SK-N-SH (cell line): ENCODE measurements at regions not wholly inside any gene's neighbourhood (a gene's known extent, or its start where the extent isn't known, plus 50 kb on each side); places are given as distances from the start of the nearest gene placed in this dataset.

Source experiments
- CTCF ChIA-PET: fragments of 300-600, 350-600 bp; formaldehyde crosslinking; extraction: SDS; loops from one replicate; lab custom pipeline; 2021; lab: Yijun Ruan, JAX
- POLR2A ChIA-PET: fragments of 350-600 bp; sonication (Branson Sonifier 250); formaldehyde crosslinking; extraction: SDS; loops from one replicate; lab custom pipeline; 2020; ENCODE audit warnings: antibody characterized with exemption, inconsistent platforms; lab: Yijun Ruan, JAX
- DNase-seq: peaks from one replicate; pipeline ENCODE4 v3.0.0; 2012
- H2AFZ ChIP-seq: fragments of 200-600 bp; sonication (generic); 2 replicates; pipeline ENCODE4 v1.8.1; 2016; ENCODE audit warnings: antibody characterized with exemption, mild to moderate bottlenecking, low read depth
- H3F3A ChIP-seq: fragments of 200-600 bp; sonication (generic); replicated peaks from 2 replicates; pipeline ENCODE3; 2016; ENCODE audit warnings: antibody characterized with exemption, mild to moderate bottlenecking; ENCODE audit not compliant: insufficient read depth
- H3K27ac ChIP-seq, 2 experiments: fragments of 200-500 bp in 1 of 2; fragments of 200-600 bp in 1 of 2; sonication (Bioruptor generic) in 1 of 2; sonication (generic), shearing (Covaris generic) in 1 of 2; 2 replicates each; pipeline versions ENCODE4 v1.5.1 to v1.6.1; 2014 to 2016; ENCODE audit warnings: low read depth in 2 of 2, inconsistent platforms in 1 of 2, low read length in 1 of 2, mild to moderate bottlenecking in 1 of 2, mixed read lengths in 1 of 2
- H3K27me3 ChIP-seq: fragments of 200-600 bp; sonication (generic), shearing (Covaris generic); 2 replicates; pipeline ENCODE4 v1.6.1; 2016; ENCODE audit warnings: mixed run types; ENCODE audit not compliant: insufficient read depth
- H3K36me3 ChIP-seq, 2 experiments: fragments of 200-500 bp in 1 of 2; fragments of 200-600 bp in 1 of 2; sonication (Bioruptor generic) in 1 of 2; sonication (generic) in 1 of 2; replicated peaks in 1 of 2; 2 replicates each; pipeline versions ENCODE3 to v1.5.1; 2014 to 2016; ENCODE audit warnings: low read length in 1 of 2, mild to moderate bottlenecking in 1 of 2; ENCODE audit not compliant: insufficient read depth in 2 of 2, control insufficient read depth in 1 of 2
- H3K4me1 ChIP-seq, 2 experiments: fragments of 200-500 bp in 1 of 2; fragments of 200-600 bp in 1 of 2; sonication (Bioruptor generic) in 1 of 2; sonication (generic), shearing (Covaris generic) in 1 of 2; 2 replicates each; pipeline versions ENCODE4 v1.5.1 to v1.6.1; 2014 to 2016; ENCODE audit warnings: low read depth in 1 of 2, low read length in 1 of 2, mixed run types in 1 of 2; ENCODE audit not compliant: insufficient read depth in 2 of 2, control insufficient read depth in 1 of 2
- H3K4me2 ChIP-seq: fragments of 200-600 bp; sonication (generic), shearing (Covaris generic); 2 replicates; pipeline ENCODE4 v1.6.1; 2017; ENCODE audit warnings: mixed run types
- H3K4me3 ChIP-seq, 2 experiments: fragments of 200-500 bp in 1 of 2; fragments of 200-600 bp in 1 of 2; sonication (Bioruptor generic) in 1 of 2; sonication (generic), shearing (Covaris generic) in 1 of 2; 2 replicates each; pipeline versions ENCODE4 v1.5.1 to v1.8.1; 2014 to 2016; ENCODE audit warnings: low read depth in 2 of 2, inconsistent platforms in 1 of 2, low read length in 1 of 2, mild to moderate bottlenecking in 1 of 2, mixed read lengths in 1 of 2, moderate library complexity in 1 of 2
- H3K79me2 ChIP-seq: fragments of 200-600 bp; sonication (generic); 2 replicates; pipeline ENCODE4 v1.8.1; 2017; ENCODE audit warnings: mild to moderate bottlenecking; ENCODE audit not compliant: insufficient read depth
- H3K9ac ChIP-seq: fragments of 200-600 bp; sonication (generic); 2 replicates; pipeline ENCODE4 v1.6.1; 2017; ENCODE audit warnings: mixed run types
- H3K9me2 ChIP-seq: fragments of 200-600 bp; sonication (generic); 2 replicates; pipeline ENCODE4 v1.6.1; 2017; ENCODE audit warnings: mixed run types
- H3K9me3 ChIP-seq: fragments of 200-600 bp; sonication (generic); 2 replicates; pipeline ENCODE4 v1.6.1; 2017; ENCODE audit warnings: mixed run types, mild to moderate bottlenecking, moderate library complexity
- H4K20me1 ChIP-seq: fragments of 200-600 bp; sonication (generic); 2 replicates; pipeline ENCODE4 v1.6.1; 2017; ENCODE audit warnings: mild to moderate bottlenecking, mixed run types; ENCODE audit not compliant: insufficient read depth
- CHD2 ChIP-seq: fragments of 150-350 bp; IDR thresholded peaks from 2 replicates; pipeline ENCODE4 v1.6.1; 2018; ENCODE audit warnings: low read length; ENCODE audit not compliant: partially characterized antibody
- ELF1 ChIP-seq: IDR thresholded peaks from 2 replicates; pipeline ENCODE4 v1.4.0; 2012
- EZH2phosphoT487 ChIP-seq: fragments of 200-600 bp; sonication (generic); IDR thresholded peaks from 2 replicates; pipeline ENCODE4 v1.6.1; 2017; ENCODE audit warnings: low read depth, mixed run types, mild to moderate bottlenecking, antibody characterized with exemption, moderate library complexity, borderline replicate concordance
- FOSL2 ChIP-seq: IDR thresholded peaks from 2 replicates; pipeline ENCODE4 v1.4.0; 2012; ENCODE audit warnings: low read depth, mild to moderate bottlenecking, moderate library complexity, borderline replicate concordance
- GABPA ChIP-seq: IDR thresholded peaks from 2 replicates; pipeline ENCODE4 v1.4.0; 2012; ENCODE audit warnings: low read depth, mild to moderate bottlenecking
- IRF3 ChIP-seq: fragments of 150-350 bp; IDR thresholded peaks from 2 replicates; pipeline ENCODE4 v1.6.1; 2016; ENCODE audit warnings: mild to moderate bottlenecking, low read depth, low read length
- JUND ChIP-seq: IDR thresholded peaks from 2 replicates; pipeline ENCODE4 v1.4.0; 2012
- PBX3 ChIP-seq: IDR thresholded peaks from 2 replicates; pipeline ENCODE4; 2012
- REST ChIP-seq: IDR thresholded peaks from 2 replicates; pipeline ENCODE4 v1.6.1; 2012; ENCODE audit warnings: mild to moderate bottlenecking, low read depth, low read length, moderate library complexity
- RFX5 ChIP-seq: IDR thresholded peaks from 2 replicates; pipeline ENCODE4 v1.6.1; 2012; ENCODE audit warnings: mild to moderate bottlenecking, improper control_type of control experiment, low read length
- TAF1 ChIP-seq: IDR thresholded peaks from 2 replicates; pipeline ENCODE4 v1.6.1; 2012; ENCODE audit warnings: low read depth, mild to moderate bottlenecking, low read length, moderate library complexity, borderline replicate concordance
- USF1 ChIP-seq: IDR thresholded peaks from 2 replicates; pipeline ENCODE4 v1.4.0; 2012; ENCODE audit warnings: low read depth, borderline replicate concordance
- ZBTB33 ChIP-seq: IDR thresholded peaks from 2 replicates; pipeline ENCODE4 v1.4.0; 2012; ENCODE audit warnings: low read depth, borderline replicate concordance
- WGBS: methylation state at CpG from one replicate; pipeline ENCODE4 v1.1.6; 2017; ENCODE audit warnings: low lambda C conversion rate; 5-methylcytosine and 5-hydroxymethylcytosine counted together

DNA sequence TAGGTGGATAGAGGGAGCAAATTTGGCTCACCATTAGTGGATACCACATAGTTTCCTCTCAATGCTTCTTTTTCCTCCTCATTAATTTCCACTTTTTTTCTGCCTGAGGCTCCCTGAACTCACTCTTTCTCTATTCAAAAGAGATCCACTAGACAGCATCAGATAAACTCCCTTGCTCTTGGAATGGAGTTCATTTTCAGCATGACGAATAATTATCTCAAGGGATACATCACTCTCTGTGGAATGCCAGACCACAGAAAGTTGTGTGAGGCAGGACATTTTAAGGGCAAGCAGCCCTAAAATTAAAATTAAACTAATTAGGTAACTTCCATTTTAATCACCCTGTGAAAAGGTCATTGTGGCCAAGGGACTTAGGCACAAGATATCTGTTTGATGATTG, 1920.1 kb upstream of the CELF4 start (continued):
- TF ChIP-seq EZH2phosphoT487 = no peak
- no peak for TF ChIP-seq ELF1

DNA sequence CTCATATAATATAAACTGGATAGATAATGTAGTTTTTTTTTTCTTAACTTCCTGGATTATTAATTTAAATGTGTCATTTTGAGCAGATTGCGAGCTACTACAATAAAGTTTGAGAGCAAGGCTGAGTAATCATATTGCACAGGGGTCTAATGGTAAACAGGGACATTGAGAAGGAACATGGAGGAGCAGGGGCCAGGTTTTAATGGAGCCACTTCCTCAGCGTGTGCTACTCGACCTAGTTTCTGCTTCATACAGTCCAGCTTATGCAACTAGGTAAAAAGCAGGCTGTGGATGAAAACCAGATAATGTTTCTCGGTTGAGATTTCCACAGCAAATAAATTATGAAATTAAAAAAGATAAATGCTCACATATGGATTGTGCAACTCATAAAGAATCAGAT, 1915.7 kb upstream of the CELF4 start:
- Histone ChIP-seq H3K27ac (no peak overlapping the region), H4K20me1 (no peaks in the 10 kb centered on the region), H3K4me2 (no peak overlapping the region), H2AFZ (no peak overlapping the region), H3K4me1 (no peaks in the 10 kb centered on the region; a peak in 1 of 4 replicates), H3F3A (no peaks in the 10 kb centered on the region), H3K27me3 (no peaks in the 10 kb centered on the region), H3K4me3 (no peak overlapping the region), H3K9me3 (no peaks in the 10 kb centered on the region), H3K9me2 (0 out of 2 replicates have a peak, but pooled peaks cover 3% of the 10 kb centered on the region), H3K36me3 (no peaks in the 10 kb centered on the region), H3K9ac (no peak overlapping the region), H3K79me2 (no peaks in the 10 kb centered on the region)
- TF ChIP-seq GABPA (no peak), PBX3 (no peak), CHD2 (no peak), FOSL2 (no peak), EZH2phosphoT487 (no peak)
- POLR2A ChIA-PET = no interaction called here
- CTCF ChIA-PET = interaction anchor here (1.3 kb wide), 1 partner anchor 9 kb away, joined by 5 read pairs; no protein-coding TSS in a partner anchor
- no peak for DNase-seq
- 18% methylated on average over 4 of the region's 4 CpGs for WGBS

DNA sequence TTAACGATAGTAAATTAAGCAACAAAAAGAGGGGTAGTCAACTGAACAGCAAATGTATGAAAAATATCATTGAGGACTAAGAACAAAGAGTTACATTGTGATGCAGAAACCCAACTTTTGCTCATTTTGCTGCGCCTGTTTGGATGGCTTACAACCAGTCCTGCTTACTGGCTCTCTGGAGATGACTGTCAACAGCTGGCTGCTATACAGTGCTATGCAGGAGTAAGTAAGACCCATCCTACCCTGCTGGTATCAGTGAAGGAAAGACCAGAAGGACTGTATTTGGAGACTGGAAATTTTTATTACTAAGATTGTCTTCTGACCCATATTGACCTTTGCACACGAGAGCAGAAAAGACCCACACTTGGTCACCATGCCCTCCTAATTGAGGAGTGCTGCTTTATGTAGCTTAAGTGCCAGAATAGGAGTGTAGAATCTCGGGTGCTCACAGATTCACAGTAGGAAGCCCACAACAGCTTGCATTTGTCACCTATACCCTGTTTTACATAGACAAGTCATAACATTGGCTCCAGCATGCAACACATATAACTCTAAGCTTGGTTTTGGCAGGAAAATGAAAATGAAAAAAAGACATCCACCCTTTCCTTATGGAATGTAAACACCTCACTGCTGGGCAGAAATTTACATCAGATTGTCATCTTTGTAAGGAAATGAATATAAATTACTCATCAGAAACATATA, 1915.0 kb upstream of the CELF4 start:
- Histone ChIP-seq H3K27me3 (no peaks in the 10 kb centered on the region), H3K4me1 (no peaks in the 10 kb centered on the region), H3F3A (no peaks in the 10 kb centered on the region), H3K79me2 (no peaks in the 10 kb centered on the region), H3K9me3 (no peaks in the 10 kb centered on the region), H3K27ac (no peak overlapping the region), H3K9me2 (0 out of 2 replicates have a peak, but pooled peaks cover 3% of the 10 kb centered on the region), H3K36me3 (no peaks in the 10 kb centered on the region), H3K4me2 (no peak overlapping the region), H3K9ac (no peak overlapping the region), H2AFZ (no peak overlapping the region), H4K20me1 (no peaks in the 10 kb centered on the region), H3K4me3 (no peak overlapping the region)
- DNase-seq = no peak
- CTCF ChIA-PET = interaction anchor here (1.3 kb wide), 1 partner anchor 10 kb away, joined by 5 read pairs; no protein-coding TSS in a partner anchor
- WGBS = 32% methylated on average over 4 of the region's 4 CpGs
- POLR2A ChIA-PET = no interaction called here
- TF ChIP-seq JUND (no peak), PBX3 (no peak), RFX5 (no peak), ELF1 (no peak), FOSL2 (no peak), USF1 (no peak), TAF1 (no peak), ZBTB33 (no peak), EZH2phosphoT487 (no peak), GABPA (no peak), REST (no peak), IRF3 (no peak)
